Erythroblast (primary cell): ENCODE measurements at regions not wholly inside any gene's neighbourhood (a gene's known extent, or its start where the extent isn't known, plus 50 kb on each side); places are given as distances from the start of the nearest gene placed in this dataset.

Experiments used
- GATA1 ChIP-seq: IDR thresholded peaks from 2 replicates; pipeline ENCODE4 v1.6.1; 2011; ENCODE audit warnings: low read depth, mild to moderate bottlenecking, control low read depth, low read length, moderate library complexity
- POLR2A ChIP-seq: IDR thresholded peaks from 2 replicates; pipeline ENCODE4 v1.6.1; 2011; ENCODE audit warnings: mild to moderate bottlenecking, low read length

DNA sequence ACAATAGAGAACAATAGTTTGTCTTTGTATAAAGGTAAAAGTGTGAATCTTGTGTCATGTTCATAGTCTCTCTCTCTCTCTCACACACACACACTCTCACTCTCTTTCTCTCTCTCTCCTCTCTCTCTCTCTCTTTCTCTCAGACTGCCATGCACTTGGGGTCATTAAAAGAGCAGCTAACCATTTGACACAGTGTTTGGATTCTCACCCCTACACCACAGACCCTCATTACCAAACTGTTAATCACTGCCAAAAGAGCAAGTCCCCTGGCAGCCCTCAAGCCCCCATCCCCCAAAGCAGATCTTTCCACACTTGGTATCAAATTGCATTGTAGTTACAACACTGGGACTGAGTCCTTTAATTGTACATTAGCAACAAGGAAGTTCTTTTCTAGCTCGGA, 305.8 kb upstream of the RSPO3 start:
- TF ChIP-seq POLR2A: no peak
- TF ChIP-seq GATA1: no peak
